ENCODE measurements at regions not wholly inside any gene's neighbourhood (a gene's known extent, or its start where the extent isn't known, plus 50 kb on each side); places are given as distances from the start of the nearest gene placed in this dataset.

- POLR2A ChIA-PET, result interaction anchor here (1.9 kb wide), 1 partner anchor 9 kb away, joined by 9 read pairs; no protein-coding TSS in a partner anchor
- Histone ChIP-seq H3K27ac (ENCODE audit: extremely low read length, insufficient read depth, low read length) (no peak overlapping the region), H4K20me1 (ENCODE audit: insufficient read depth, low read length) (no peaks in the 10 kb centered on the region), H3K4me2 (ENCODE audit: low read depth, low read length) (no peak overlapping the region), H3K9ac (ENCODE audit: insufficient read depth, low read depth, low read length) (no peak overlapping the region), H3K4me1 (ENCODE audit: insufficient read depth, low read length) (no peaks in the 10 kb centered on the region), H3K79me2 (ENCODE audit: insufficient read depth, low read length) (no peaks in the 10 kb centered on the region), H2AFZ (ENCODE audit: low read length) (no peak overlapping the region), H3K27me3 (ENCODE audit: control insufficient read depth in 1 of 2, insufficient read depth in 2 of 2, low read length in 2 of 2) (peaks cover 0 to 23% of the 10 kb centered on the region in 2 experiments; a peak in 3 of 5 replicates), H3K4me3 (replicated peaks in 1 of 3; ENCODE audit: insufficient read depth in 1 of 3, low read depth in 2 of 3, low read length in 3 of 3) (no peak overlapping the region), H3K36me3 (replicated peaks in 1 of 2; ENCODE audit: control insufficient read depth in 1 of 2, insufficient read depth in 2 of 2, low read length in 2 of 2) (no peaks in the 10 kb centered on the region), H3K9me3 (ENCODE audit: low read length) (no peaks in the 10 kb centered on the region)
- DNase-seq (ENCODE audit: low spot score), result no peak
- no peak for ATAC-seq
- TF ChIP-seq FOXK1 (CRISPR knock-in tag; IDR thresholded peaks at IDR 0.05; ENCODE audit: borderline replicate concordance, low read depth) (no peak), ZBTB39 (CRISPR knock-in tag; IDR thresholded peaks at IDR 0.05) (no peak), JUNB (CRISPR knock-in tag; IDR thresholded peaks at IDR 0.05; ENCODE audit: borderline replicate concordance) (no peak), ZNF83 (CRISPR knock-in tag; IDR thresholded peaks at IDR 0.05; ENCODE audit: borderline replicate concordance) (no peak), ZMYM2 (CRISPR knock-in tag; IDR thresholded peaks at IDR 0.05) (no peak), IRF1 (CRISPR knock-in tag; IDR thresholded peaks at IDR 0.05; ENCODE audit: low read depth) (no peak)
- WGBS (ENCODE audit: low lambda C conversion rate), result 39% methylated on average over 4 of the region's 4 CpGs
- in situ Hi-C loops (cut with HindIII; ENCODE audit: extremely low pct_ligation_motif_present, low pct_unique_long_range_greater_than_20kb) (no loop called here), intact Hi-C loops (cut with micrococcal nuclease; ENCODE audit: unreplicated experiment) (no loop called here)
- BruUV-seq (replicated peaks), result no TSS peak
- FAIRE-seq, result no peak
- CTCF ChIA-PET (ENCODE audit: low intra/inter-chr PET ratio, low total read pairs), result no interaction called here
Measured at GRCh38 chr12:53816360-53817020, 64.7 kb upstream of the CISTR start.

Measured in HepG2 (cell line).